B cell (primary cell): ENCODE measurements at regions not wholly inside any gene's neighbourhood (a gene's known extent, or its start where the extent isn't known, plus 50 kb on each side); places are given as distances from the start of the nearest gene placed in this dataset.

Source experiments
- ATAC-seq: fragments of 200-7000 bp; cut with Tn5 transposase; one replicate; pipeline ENCODE4 v1.10.0; 2021; ENCODE audit warnings: low read depth, mild to moderate bottlenecking, moderate number of reproducible peaks, moderate library complexity
- CTCF ChIA-PET: fragments of 350-600 bp; sonication (Branson Sonifier 250); formaldehyde crosslinking; loops from one replicate; lab custom pipeline; 2021; ENCODE audit warnings: antibody characterized with exemption, inconsistent platforms; lab: Charles Lee
- POLR2A ChIA-PET: fragments of 350-600 bp; sonication (Branson Sonifier 250); formaldehyde crosslinking; loops from one replicate; lab custom pipeline; 2021; ENCODE audit warnings: antibody characterized with exemption; lab: Charles Lee
- DNase-seq: peaks from one replicate; pipeline ENCODE4 v3.0.0; 2013
- H2AFZ ChIP-seq: 2 replicates; pipeline ENCODE4 v1.6.1; 2012; ENCODE audit warnings: mild to moderate bottlenecking, low read depth, low read length; ENCODE audit not compliant: insufficient read depth, poor library complexity, severe bottlenecking
- H3K27ac ChIP-seq, 2 donors: 1 replicate in 1 of 2; 2 replicates in 1 of 2; pipeline ENCODE4 v1.5.1; 2012 to 2013; ENCODE audit warnings: low read length in 2 of 2, mild to moderate bottlenecking in 2 of 2, moderate library complexity in 1 of 2
- H3K27me3 ChIP-seq, 4 experiments: fragments of 200-600 bp in 1 of 4; sonication (generic) in 1 of 4; replicated peaks in 1 of 4; 1 replicate in 2 of 4; 2 replicates in 2 of 4; pipeline versions ENCODE4 v1.6.1 to v1.7.0; 2013 to 2016; ENCODE audit warnings: low read length in 3 of 4, mild to moderate bottlenecking in 2 of 4, mixed read lengths in 1 of 4, moderate library complexity in 1 of 4; ENCODE audit not compliant: insufficient read depth in 4 of 4, control insufficient read depth in 3 of 4; ENCODE audit errors: control extremely low read depth in 1 of 4
- H3K36me3 ChIP-seq, 2 experiments: replicated peaks in 1 of 2; 1 replicate in 1 of 2; 2 replicates in 1 of 2; pipeline versions ENCODE4 v1.6.1 to v1.7.1; 2013; ENCODE audit warnings: low read length in 1 of 2; ENCODE audit not compliant: insufficient read depth in 2 of 2, control insufficient read depth in 1 of 2; ENCODE audit errors: control extremely low read depth in 1 of 2, extremely low read depth in 1 of 2
- H3K4me1 ChIP-seq, 2 donors: fragments of 200-600 bp in 1 of 2; sonication (generic) in 1 of 2; 1 replicate in 1 of 2; 2 replicates in 1 of 2; pipeline versions ENCODE4 v1.5.1 to v1.6.1; 2013 to 2017; ENCODE audit warnings: low read length in 2 of 2; ENCODE audit not compliant: control insufficient read depth in 2 of 2, insufficient read depth in 2 of 2
- H3K4me2 ChIP-seq: replicated peaks from 2 replicates; pipeline ENCODE3; 2012; ENCODE audit warnings: mild to moderate bottlenecking, low read depth, low read length; ENCODE audit not compliant: poor library complexity, severe bottlenecking
- H3K4me3 ChIP-seq, 5 experiments: fragments of 200-600 bp in 1 of 5; sonication (generic) in 1 of 5; 1 replicate in 3 of 5; 2 replicates in 2 of 5; pipeline versions ENCODE4 v1.5.1 to v1.7.0; 2011 to 2016; ENCODE audit warnings: low read length in 4 of 5, mild to moderate bottlenecking in 4 of 5, low read depth in 2 of 5, control low read depth in 1 of 5, moderate library complexity in 1 of 5; ENCODE audit not compliant: insufficient read depth in 1 of 5; ENCODE audit errors: control extremely low read depth in 1 of 5, extremely low read depth in 1 of 5
- H3K79me2 ChIP-seq: fragments of 200-600 bp; sonication (generic); one replicate; pipeline ENCODE4 v1.6.0; 2016; ENCODE audit warnings: low read length; ENCODE audit not compliant: control insufficient read depth, insufficient read depth
- H3K9ac ChIP-seq: fragments of 200-600 bp; sonication (generic); 2 replicates; pipeline ENCODE4 v1.6.1; 2017; ENCODE audit warnings: mild to moderate bottlenecking, low read length, moderate library complexity
- H3K9me3 ChIP-seq, 3 donors: one replicate each; pipeline versions ENCODE4 v1.6.1 to v1.7.1; 2013; ENCODE audit warnings: low read length in 2 of 3; ENCODE audit not compliant: control insufficient read depth in 2 of 3, insufficient read depth in 1 of 3; ENCODE audit errors: control extremely low read depth in 1 of 3
- H4K20me1 ChIP-seq: 2 replicates; pipeline ENCODE4 v1.6.0; 2012; ENCODE audit warnings: mild to moderate bottlenecking, low read length; ENCODE audit not compliant: insufficient read depth, control insufficient read depth, poor library complexity, severe bottlenecking
- H3K27ac Mint-ChIP-seq: one replicate; pipeline ENCODE4 v1.8.0; 2021; ENCODE audit warnings: mixed read lengths
- H3K27me3 Mint-ChIP-seq: one replicate; pipeline ENCODE4 v1.8.0; 2021; ENCODE audit warnings: mixed read lengths
- H3K4me1 Mint-ChIP-seq: one replicate; pipeline ENCODE4 v1.8.0; 2021; ENCODE audit warnings: mixed read lengths
- H3K4me3 Mint-ChIP-seq: one replicate; pipeline ENCODE4 v1.8.0; 2021; ENCODE audit warnings: mixed read lengths
- H3K9me3 Mint-ChIP-seq: one replicate; pipeline ENCODE4 v1.8.0; 2022; ENCODE audit warnings: mixed read lengths; ENCODE audit not compliant: insufficient read depth
- CTCF ChIP-seq: fragments of 200-600 bp; IDR thresholded peaks from one replicate; pipeline ENCODE4 v1.8.0; 2022; ENCODE audit warnings: antibody characterized with exemption, mild to moderate bottlenecking
- EZH2 ChIP-seq: IDR thresholded peaks from 2 replicates; pipeline ENCODE4 v1.6.1; 2012; ENCODE audit warnings: borderline replicate concordance, low read depth, mild to moderate bottlenecking, moderate library complexity, low read length; ENCODE audit not compliant: insufficient read depth, poor library complexity, severe bottlenecking
- WGBS: methylation state at CpG from one replicate; pipeline ENCODE4 v1.1.5; 2013; ENCODE audit warnings: missing lambda C conversion rate; ENCODE audit not compliant: insufficient coverage; 5-methylcytosine and 5-hydroxymethylcytosine counted together
- intact Hi-C: fragments of 100-400 bp; cut with micrococcal nuclease; formaldehyde crosslinking; loops from one replicate; pipeline ENCODE4 v1.10.0; 2022

- no peaks in the 10 kb centered on the region for H3K79me2 ChIP-seq
- no peak overlapping the region for H2AFZ ChIP-seq
- Mint-ChIP-seq H3K27ac (no peak overlapping the region), H3K4me1 (peaks cover 3% of the 10 kb centered on the region), H3K9me3 (peaks cover 2% of the 10 kb centered on the region), H3K4me3 (no peak overlapping the region), H3K27me3 (peaks cover 9% of the 10 kb centered on the region)
- H3K27me3 ChIP-seq: peaks cover 0 to 2% (median 0%) of the 10 kb centered on the region in 4 experiments
- H3K4me3 ChIP-seq: no peak overlapping the region
- CTCF ChIA-PET: interaction anchor here (0.9 kb wide), 1 partner anchor 57 kb away, joined by 3 read pairs; no protein-coding TSS in a partner anchor
- H3K9ac ChIP-seq: no peak overlapping the region
- WGBS: 61% methylated on average over 3 of the region's 3 CpGs
- intact Hi-C loops: no loop called here
- H3K4me1 ChIP-seq: no peaks in the 10 kb centered on the region
- H3K36me3 ChIP-seq: no peaks in the 10 kb centered on the region
- POLR2A ChIA-PET: no interaction called here
- no peaks in the 10 kb centered on the region for H3K9me3 ChIP-seq
- DNase-seq: no peak
- no peak for TF ChIP-seq CTCF
- TF ChIP-seq EZH2: no peak
- no peak overlapping the region for H3K27ac ChIP-seq
- no peak overlapping the region for H3K4me2 ChIP-seq
- H4K20me1 ChIP-seq: no peaks in the 10 kb centered on the region
- ATAC-seq: no peak
These were observed 119.0 kb upstream of the USP24 start for GRCh38 chr1:55334160-55334559.

GRCh38 chr1:55333461-55333860 lies 118.3 kb upstream of the USP24 start:
- intact Hi-C loops: no loop called here
- H3K4me3 Mint-ChIP-seq: no peak overlapping the region
- Histone ChIP-seq H3K4me1 (no peaks in the 10 kb centered on the region), H2AFZ (no peak overlapping the region), H3K9me3 (no peaks in the 10 kb centered on the region), H3K27ac (no peak overlapping the region), H4K20me1 (no peaks in the 10 kb centered on the region), H3K9ac (no peak overlapping the region), H3K79me2 (no peaks in the 10 kb centered on the region), H3K36me3 (no peaks in the 10 kb centered on the region), H3K4me2 (no peak overlapping the region), H3K4me3 (no peak overlapping the region), H3K27me3 (peaks cover 0 to 2% (median 0%) of the 10 kb centered on the region in 4 experiments)
- DNase-seq: no peak
- no peak overlapping the region for H3K27ac Mint-ChIP-seq
- TF ChIP-seq CTCF: no peak
- no peak for TF ChIP-seq EZH2
- ChIA-PET CTCF (no interaction called here), POLR2A (interaction anchor here (0.6 kb wide), 1 partner anchor 1433 kb away, joined by 3 read pairs; no protein-coding TSS in a partner anchor)
- H3K4me1 Mint-ChIP-seq: peaks cover 3% of the 10 kb centered on the region
- H3K9me3 Mint-ChIP-seq: peaks cover 2% of the 10 kb centered on the region
- H3K27me3 Mint-ChIP-seq: peaks cover 9% of the 10 kb centered on the region
- ATAC-seq: no peak
- 62% methylated on average over 5 of the region's 5 CpGs for WGBS
